Transverse colon (tissue), 4 donors: ENCODE measurements at regions not wholly inside any gene's neighbourhood (a gene's known extent, or its start where the extent isn't known, plus 50 kb on each side); places are given as distances from the start of the nearest gene placed in this dataset.
A peak's percentile ranks its signal among the peaks of the same experiment; 100 is the strongest.

Source experiments
- DNase-seq: peaks from one replicate; pipeline ENCODE4 v3.0.0-alpha.2; 2019
- H3K27ac ChIP-seq, 4 donors: fragments of 200-600 bp; sonication (generic); 2 replicates each; pipeline ENCODE4 v1.5.1; 2016 to 2018; ENCODE audit warnings: inconsistent platforms in 4 of 4
- H3K27me3 ChIP-seq: fragments of 200-600 bp; sonication (generic); 2 replicates; pipeline ENCODE4 v1.5.1; 2017; ENCODE audit warnings: inconsistent platforms
- H3K36me3 ChIP-seq, 4 donors: fragments of 200-600 bp; sonication (generic); 2 replicates each; pipeline ENCODE4 v1.5.1; 2017 to 2019; ENCODE audit warnings: inconsistent platforms in 4 of 4
- H3K4me1 ChIP-seq, 4 donors: fragments of 200-600 bp; sonication (generic); 2 replicates each; pipeline ENCODE4 v1.5.1; 2017 to 2020; ENCODE audit warnings: inconsistent platforms in 4 of 4
- H3K4me3 ChIP-seq, 4 donors: fragments of 200-600 bp; sonication (generic); 1 replicate in 1 of 4; 2 replicates in 3 of 4; pipeline versions ENCODE4 v1.5.1 to v1.6.1; 2017 to 2019; ENCODE audit warnings: inconsistent platforms in 4 of 4
- H3K9me3 ChIP-seq, 2 donors: fragments of 200-600 bp; sonication (generic); 2 replicates each; pipeline ENCODE4 v1.5.1; 2017 to 2019; ENCODE audit warnings: inconsistent platforms in 2 of 2
- EP300 ChIP-seq: sonication (generic); formaldehyde crosslinking; IDR thresholded peaks from one replicate; pipeline ENCODE4 v1.6.1; 2017; ENCODE audit warnings: antibody characterized with exemption, low read depth
- POLR2A ChIP-seq: fragments of 450-650 bp; IDR thresholded peaks from one replicate; pipeline ENCODE4 v1.6.1; 2016; ENCODE audit warnings: antibody characterized with exemption, mild to moderate bottlenecking, moderate library complexity
- POLR2AphosphoS5 ChIP-seq, 3 donors: sonication (generic); formaldehyde crosslinking; IDR thresholded peaks; one replicate each; pipeline ENCODE4 v1.6.1; 2016; ENCODE audit warnings: antibody characterized with exemption in 3 of 3
- WGBS, 2 donors: methylation state at CpG; one replicate each; pipeline ENCODE4 v1.1.5; 2018; ENCODE audit warnings: low coverage in 1 of 2; 5-methylcytosine and 5-hydroxymethylcytosine counted together
- in situ Hi-C, 4 donors: fragments of 200-750 bp; cut with MboI; loops; one replicate each; pipeline versions ENCODE4 v1.15.0 to v1.15.1; 2017; ENCODE audit warnings: low sequenced_read_pairs in 3 of 4, low pct_ligation_motif_present in 1 of 4, low pct_unique_long_range_greater_than_20kb in 1 of 4
- intact Hi-C: fragments of 100-400 bp; cut with DNase I; formaldehyde crosslinking; loops from one replicate; pipeline ENCODE4 v1.15.1; 2023; ENCODE audit warnings: low total_unique reads
- TF ChIP-seq, protein P1 (sequence below), 5 experiments: fragments of 200-600 bp in 3 of 5; fragments of 450-650 bp in 2 of 5; sonication (generic) in 3 of 5; IDR thresholded peaks; 1 replicate in 2 of 5; 2 replicates in 3 of 5; pipeline ENCODE4 v1.5.1; 2016 to 2017; ENCODE audit warnings: antibody characterized with exemption in 5 of 5, inconsistent platforms in 3 of 5, mild to moderate bottlenecking in 2 of 5, moderate library complexity in 1 of 5

DNA sequence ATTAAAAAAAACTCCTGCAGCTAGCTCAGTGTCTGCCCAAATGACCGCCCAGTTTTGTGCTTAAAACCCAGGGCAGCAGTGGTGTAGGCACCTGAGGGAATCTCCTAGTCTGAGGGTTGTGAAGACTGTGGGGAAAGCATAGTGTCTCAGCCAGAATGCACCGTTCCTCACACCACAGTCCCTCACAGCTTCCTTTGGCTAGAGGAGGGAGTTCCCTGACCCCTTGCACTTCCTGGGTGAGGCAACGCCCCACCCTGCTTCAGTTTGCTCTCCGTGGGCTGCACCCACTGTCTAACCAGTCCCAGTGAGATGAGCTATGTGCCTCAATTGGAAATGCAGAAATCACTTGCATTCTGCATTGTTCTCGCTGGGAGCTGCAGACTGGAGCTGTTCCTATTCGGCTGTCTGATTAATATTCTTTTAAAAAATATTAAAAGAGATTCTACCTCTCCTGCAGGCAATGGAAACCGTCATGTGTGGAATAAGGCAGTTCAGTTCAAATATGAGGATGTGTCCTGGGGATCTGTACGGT, 645.7 kb downstream of the FGF9 start:
- Histone ChIP-seq H3K4me3 (no peak overlapping the region), H3K27ac (no peak overlapping the region), H3K36me3 (no peaks in the 10 kb centered on the region), H3K4me1 (no peaks in the 10 kb centered on the region), H3K9me3 (no peaks in the 10 kb centered on the region), H3K27me3 (no peaks in the 10 kb centered on the region)
- peak; percentile 26 for DNase-seq
- intact Hi-C loops (no loop called here), in situ Hi-C loops (no loop called here)
- WGBS, 2 donors, result 74 to 89% methylated on average over 4 to 8 of the region's 8 CpGs
- TF ChIP-seq POLR2AphosphoS5 (IDR thresholded peaks at IDR 0.05) (no peak), EP300 (no peak)

GRCh38 chr13:22320991-22321390, 650.1 kb downstream of the FGF9 start:
- in situ Hi-C loops (no loop called here), intact Hi-C loops (no loop called here)
- 79 to 86% methylated on average over 1 to 3 of the region's 3 CpGs for WGBS, 2 donors
- Histone ChIP-seq H3K9me3 (no peaks in the 10 kb centered on the region), H3K36me3 (no peaks in the 10 kb centered on the region), H3K27ac (no peak overlapping the region), H3K27me3 (no peaks in the 10 kb centered on the region), H3K4me3 (no peak overlapping the region), H3K4me1 (no peaks in the 10 kb centered on the region)
- TF ChIP-seq, protein P1, sequence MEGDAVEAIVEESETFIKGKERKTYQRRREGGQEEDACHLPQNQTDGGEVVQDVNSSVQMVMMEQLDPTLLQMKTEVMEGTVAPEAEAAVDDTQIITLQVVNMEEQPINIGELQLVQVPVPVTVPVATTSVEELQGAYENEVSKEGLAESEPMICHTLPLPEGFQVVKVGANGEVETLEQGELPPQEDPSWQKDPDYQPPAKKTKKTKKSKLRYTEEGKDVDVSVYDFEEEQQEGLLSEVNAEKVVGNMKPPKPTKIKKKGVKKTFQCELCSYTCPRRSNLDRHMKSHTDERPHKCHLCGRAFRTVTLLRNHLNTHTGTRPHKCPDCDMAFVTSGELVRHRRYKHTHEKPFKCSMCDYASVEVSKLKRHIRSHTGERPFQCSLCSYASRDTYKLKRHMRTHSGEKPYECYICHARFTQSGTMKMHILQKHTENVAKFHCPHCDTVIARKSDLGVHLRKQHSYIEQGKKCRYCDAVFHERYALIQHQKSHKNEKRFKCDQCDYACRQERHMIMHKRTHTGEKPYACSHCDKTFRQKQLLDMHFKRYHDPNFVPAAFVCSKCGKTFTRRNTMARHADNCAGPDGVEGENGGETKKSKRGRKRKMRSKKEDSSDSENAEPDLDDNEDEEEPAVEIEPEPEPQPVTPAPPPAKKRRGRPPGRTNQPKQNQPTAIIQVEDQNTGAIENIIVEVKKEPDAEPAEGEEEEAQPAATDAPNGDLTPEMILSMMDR (IDR thresholded peaks at IDR 0.05), result no peak
- TF ChIP-seq EP300 (no peak), POLR2A (no peak), POLR2AphosphoS5 (IDR thresholded peaks at IDR 0.05) (no peak)
- no peak for DNase-seq

DNA sequence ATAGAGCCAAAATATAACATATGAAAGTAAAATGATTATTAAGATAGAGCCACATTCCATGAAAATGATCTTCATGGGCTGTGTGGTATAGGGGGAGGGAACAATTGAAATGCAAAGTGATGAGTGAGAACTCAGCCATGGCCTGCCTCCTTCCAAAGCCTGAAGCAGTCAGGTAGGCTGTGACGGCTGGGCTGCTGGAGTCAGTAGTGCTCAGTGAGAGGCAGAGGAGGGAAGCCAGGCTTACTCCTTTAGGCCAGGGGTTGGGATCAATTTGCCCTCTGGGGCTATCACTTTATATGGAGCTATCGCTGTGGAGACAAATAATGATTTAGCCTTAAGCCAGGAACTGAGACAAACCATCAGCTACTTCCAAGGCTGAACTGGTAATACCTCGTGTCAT, 654.9 kb downstream of the FGF9 start:
- in situ Hi-C loops (no loop called here), intact Hi-C loops (no loop called here)
- H3K36me3 ChIP-seq, result no peaks in the 10 kb centered on the region
- no peaks in the 10 kb centered on the region for H3K9me3 ChIP-seq
- no peak for DNase-seq
- 80 to 81% methylated on average over 1 to 3 of the region's 3 CpGs for WGBS, 2 donors
- TF ChIP-seq, protein P1 (IDR thresholded peaks at IDR 0.05), result no peak
- TF ChIP-seq EP300, result no peak
- no peak for TF ChIP-seq POLR2AphosphoS5 (IDR thresholded peaks at IDR 0.05)
- TF ChIP-seq POLR2A, result no peak
- H3K4me1 ChIP-seq, result no peaks in the 10 kb centered on the region
- no peak overlapping the region for H3K27ac ChIP-seq
- no peak overlapping the region for H3K4me3 ChIP-seq
- H3K27me3 ChIP-seq, result no peaks in the 10 kb centered on the region

GRCh38 chr13:22332416-22332815, 661.5 kb downstream of the FGF9 start:
- DNase-seq, result no peak
- H3K36me3 ChIP-seq, result no peaks in the 10 kb centered on the region
- intact Hi-C loops (no loop called here), in situ Hi-C loops (no loop called here)
- no peak overlapping the region for H3K4me3 ChIP-seq
- peak overlapping the region; percentile 61 to 72 (median 69) for H3K27ac ChIP-seq
- WGBS, 2 donors, result 59 to 100% methylated on average over 4 to 7 of the region's 7 CpGs
- H3K27me3 ChIP-seq, result no peaks in the 10 kb centered on the region
- no peaks in the 10 kb centered on the region for H3K9me3 ChIP-seq
- peaks cover 0 to 18% (median 4%) of the 10 kb centered on the region in 4 donors for H3K4me1 ChIP-seq
- TF ChIP-seq, protein P1 (IDR thresholded peaks at IDR 0.05), result no peak
- TF ChIP-seq POLR2AphosphoS5 (IDR thresholded peaks at IDR 0.05), result no peak
- TF ChIP-seq EP300, result no peak
- no peak for TF ChIP-seq POLR2A

DNA sequence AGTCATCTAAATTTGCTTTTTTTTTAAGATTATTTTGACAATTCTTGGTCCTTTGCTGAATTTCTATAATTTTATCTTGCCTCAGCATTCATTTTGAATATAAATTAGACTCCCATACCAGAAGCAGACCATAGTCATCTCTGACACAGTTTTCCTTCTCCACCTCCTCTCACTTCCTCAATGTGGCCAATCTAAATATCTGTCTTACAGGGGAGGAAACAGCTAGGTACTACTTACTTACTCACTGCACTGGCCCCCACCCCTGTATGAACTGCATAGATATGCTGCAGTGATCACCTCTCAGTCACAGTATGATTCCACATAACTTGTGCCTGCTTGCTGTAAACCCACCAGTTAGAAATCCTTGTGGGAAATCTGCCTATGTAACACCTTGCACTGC, 665.6 kb downstream of the FGF9 start:
- H3K36me3 ChIP-seq, result no peaks in the 10 kb centered on the region
- H3K4me1 ChIP-seq, result peaks cover 0 to 17% (median 4%) of the 10 kb centered on the region in 4 donors
- in situ Hi-C loops (no loop called here), intact Hi-C loops (no loop called here)
- TF ChIP-seq POLR2A (no peak), EP300 (no peak), POLR2AphosphoS5 (IDR thresholded peaks at IDR 0.05) (no peak)
- TF ChIP-seq, protein P1 (IDR thresholded peaks at IDR 0.05), result no peak
- H3K9me3 ChIP-seq, result no peaks in the 10 kb centered on the region
- H3K27me3 ChIP-seq, result no peaks in the 10 kb centered on the region
- H3K27ac ChIP-seq, result no peak overlapping the region
- H3K4me3 ChIP-seq, result no peak overlapping the region
- no peak for DNase-seq
